Gastrocnemius medialis (tissue), 4 donors: ENCODE measurements at regions not wholly inside any gene's neighbourhood (a gene's known extent, or its start where the extent isn't known, plus 50 kb on each side); places are given as distances from the start of the nearest gene placed in this dataset.

Source experiments
- ATAC-seq, 2 donors: fragments of 150-250 bp; one replicate each; pipeline ENCODE4 v1.9.1; 2016
- DNase-seq, 2 donors: peaks; one replicate each; pipeline ENCODE4 v3.0.0-alpha.2; 2019
- H3K27ac ChIP-seq, 4 donors: fragments of 200-600 bp; sonication (generic); 1 replicate in 1 of 4; 2 replicates in 3 of 4; pipeline ENCODE4 v1.5.1; 2016 to 2018; ENCODE audit warnings: mild to moderate bottlenecking in 2 of 4, moderate library complexity in 1 of 4
- H3K27me3 ChIP-seq, 3 donors: fragments of 200-600 bp; sonication (generic) in 2 of 3; 1 replicate in 1 of 3; 2 replicates in 2 of 3; pipeline versions ENCODE4 v1.5.1 to v1.6.0; 2016 to 2019; ENCODE audit warnings: mild to moderate bottlenecking in 1 of 3, moderate library complexity in 1 of 3
- H3K36me3 ChIP-seq, 2 donors: fragments of 200-600 bp; sonication (generic) in 1 of 2; one replicate each; pipeline ENCODE4 v1.5.1; 2017 to 2018
- H3K4me1 ChIP-seq, 2 donors: fragments of 200-600 bp; sonication (generic) in 1 of 2; one replicate each; pipeline ENCODE4 v1.5.1; 2016 to 2017; ENCODE audit warnings: mild to moderate bottlenecking in 2 of 2
- H3K4me3 ChIP-seq, 4 donors: fragments of 200-600 bp; sonication (generic) in 3 of 4; 1 replicate in 1 of 4; 2 replicates in 3 of 4; pipeline ENCODE4 v1.5.1; 2016 to 2019; ENCODE audit warnings: mild to moderate bottlenecking in 2 of 4
- H3K9me3 ChIP-seq, 3 donors: fragments of 200-600 bp; sonication (generic) in 2 of 3; 1 replicate in 1 of 3; 2 replicates in 2 of 3; pipeline ENCODE4 v1.5.1; 2016 to 2019
- CTCF ChIP-seq, 5 experiments: fragments of 450-650 bp in 3 of 5; fragments of 200-600 bp in 2 of 5; sonication (generic) in 2 of 5; IDR thresholded peaks in 4 of 5; conservative IDR thresholded peaks in 1 of 5; 1 replicate in 4 of 5; 2 replicates in 1 of 5; pipeline ENCODE4 v1.5.1; 2016 to 2019; ENCODE audit warnings: antibody characterized with exemption in 5 of 5, mild to moderate bottlenecking in 3 of 5, moderate library complexity in 3 of 5
- POLR2A ChIP-seq, 2 donors: fragments of 450-650 bp; IDR thresholded peaks; one replicate each; pipeline ENCODE4 v1.6.1; 2017; ENCODE audit warnings: antibody characterized with exemption in 2 of 2, mild to moderate bottlenecking in 2 of 2, moderate library complexity in 2 of 2
- in situ Hi-C, 4 donors: fragments of 200-750 bp; cut with MboI; loops; one replicate each; pipeline versions ENCODE4 v1.15.0 to v1.8.0; 2017; ENCODE audit warnings: low sequenced_read_pairs in 4 of 4
- intact Hi-C: fragments of 100-400 bp; cut with DNase I; formaldehyde crosslinking; loops from one replicate; pipeline ENCODE4 v1.15.1; 2023; ENCODE audit warnings: low total_unique reads

GRCh38 chr2:59399126-59399525, 1154.3 kb downstream of the BCL11A start:
- in situ Hi-C loops: no loop called here
- no peaks in the 10 kb centered on the region for H3K36me3 ChIP-seq
- ATAC-seq (no peak), DNase-seq (no peak)
- no peaks in the 10 kb centered on the region for H3K9me3 ChIP-seq
- H3K27ac ChIP-seq: no peak overlapping the region
- H3K4me1 ChIP-seq: no peaks in the 10 kb centered on the region
- intact Hi-C loops: no loop called here
- H3K27me3 ChIP-seq: no peaks in the 10 kb centered on the region
- TF ChIP-seq CTCF (IDR thresholded peaks at IDR 0.05 in 4 of 5, conservative IDR thresholded peaks at IDR 0.05 in 1 of 5) (no peak), POLR2A (IDR thresholded peaks at IDR 0.05) (no peak)
- H3K4me3 ChIP-seq: no peak overlapping the region

DNA sequence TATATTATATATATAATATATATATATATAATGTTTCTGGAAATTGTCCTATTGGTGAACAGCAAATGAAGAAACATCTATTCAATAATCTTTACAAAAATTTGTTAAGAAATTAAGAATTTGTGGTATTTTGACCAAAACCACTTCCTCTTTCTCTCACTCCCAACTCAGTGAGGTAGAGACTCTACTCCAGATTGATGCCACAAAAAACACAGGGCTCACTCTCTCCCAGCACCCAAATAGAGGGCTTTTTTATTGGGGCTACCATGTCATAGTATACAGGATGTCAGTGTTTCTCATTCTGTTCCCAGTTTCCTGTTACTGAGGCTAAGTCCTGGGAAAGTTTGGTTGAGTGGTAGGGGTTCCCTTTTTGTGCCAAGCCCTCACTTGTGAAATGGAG, 1155.4 kb downstream of the BCL11A start:
- intact Hi-C loops (no loop called here), in situ Hi-C loops (no loop called here)
- Histone ChIP-seq H3K4me1 (no peaks in the 10 kb centered on the region), H3K36me3 (no peaks in the 10 kb centered on the region), H3K27me3 (no peaks in the 10 kb centered on the region), H3K4me3 (no peak overlapping the region), H3K27ac (no peak overlapping the region), H3K9me3 (no peaks in the 10 kb centered on the region)
- no peak for DNase-seq
- ATAC-seq: no peak
- TF ChIP-seq POLR2A (IDR thresholded peaks at IDR 0.05) (no peak), CTCF (IDR thresholded peaks at IDR 0.05 in 4 of 5, conservative IDR thresholded peaks at IDR 0.05 in 1 of 5) (no peak)

DNA sequence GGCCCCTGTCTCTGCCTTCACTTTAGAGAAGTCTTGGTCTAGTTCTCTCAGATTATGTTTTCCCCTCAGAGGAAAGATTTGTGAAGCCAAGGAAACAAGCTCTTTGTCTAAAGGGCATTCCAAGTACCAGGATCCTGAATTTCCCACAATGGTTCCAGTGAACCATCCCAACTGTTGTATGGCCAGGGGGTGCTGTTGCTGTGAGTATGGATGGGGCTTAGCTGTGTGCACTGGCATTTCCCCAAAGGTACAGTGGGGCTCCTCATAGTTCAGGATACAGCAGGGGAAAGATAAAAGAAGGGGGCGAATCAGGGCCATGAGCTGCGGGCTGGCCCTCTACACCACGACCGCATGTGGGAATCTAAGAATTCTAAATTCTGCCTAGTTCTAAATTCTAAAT, 1154.0 kb upstream of the FANCL start:
- ATAC-seq: no peak
- H3K36me3 ChIP-seq: no peaks in the 10 kb centered on the region

DNA sequence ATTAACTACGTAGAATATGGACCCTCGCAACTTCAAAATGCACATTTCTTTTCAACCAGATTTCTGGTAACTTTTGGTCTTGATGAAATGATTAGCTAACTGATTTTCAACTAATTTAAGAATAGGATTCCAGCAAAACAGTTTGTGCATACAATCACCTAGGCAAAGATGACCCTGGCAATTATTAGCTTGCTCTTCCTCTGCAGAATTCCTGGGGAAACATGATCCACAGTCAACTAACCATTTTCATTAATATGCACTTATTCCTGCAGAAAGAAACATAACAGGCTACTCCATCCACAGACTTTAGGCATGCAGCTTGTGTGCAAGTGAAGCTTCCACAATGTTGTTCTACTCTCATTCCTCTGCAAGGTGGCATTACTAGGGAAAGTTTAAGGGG, 1150.8 kb upstream of the FANCL start:
- intact Hi-C loops (no loop called here), in situ Hi-C loops (no loop called here)
- Histone ChIP-seq H3K4me1 (no peaks in the 10 kb centered on the region), H3K27me3 (no peaks in the 10 kb centered on the region), H3K27ac (no peak overlapping the region), H3K4me3 (no peak overlapping the region), H3K9me3 (no peaks in the 10 kb centered on the region), H3K36me3 (no peaks in the 10 kb centered on the region)
- ATAC-seq (no peak), DNase-seq (no peak)
- TF ChIP-seq CTCF (IDR thresholded peaks at IDR 0.05 in 4 of 5, conservative IDR thresholded peaks at IDR 0.05 in 1 of 5) (no peak), POLR2A (IDR thresholded peaks at IDR 0.05) (no peak)

More for the DNA sequence above, 1154.0 kb upstream of the FANCL start:
- Histone ChIP-seq H3K27ac (no peak overlapping the region), H3K4me3 (no peak overlapping the region), H3K4me1 (no peaks in the 10 kb centered on the region), H3K27me3 (no peaks in the 10 kb centered on the region), H3K9me3 (no peaks in the 10 kb centered on the region)
- in situ Hi-C loops (no loop called here), intact Hi-C loops (no loop called here)
- TF ChIP-seq POLR2A (IDR thresholded peaks at IDR 0.05) (no peak), CTCF (IDR thresholded peaks at IDR 0.05 in 4 of 5, conservative IDR thresholded peaks at IDR 0.05 in 1 of 5) (no peak)
- no peak for DNase-seq

GRCh38 chr2:59390581-59390980, 1149.5 kb upstream of the FANCL start:
- DNase-seq (no peak), ATAC-seq (no peak)
- Histone ChIP-seq H3K9me3 (no peaks in the 10 kb centered on the region), H3K36me3 (no peaks in the 10 kb centered on the region), H3K27ac (no peak overlapping the region), H3K27me3 (no peaks in the 10 kb centered on the region), H3K4me1 (no peaks in the 10 kb centered on the region), H3K4me3 (no peak overlapping the region)
- in situ Hi-C loops (no loop called here), intact Hi-C loops (no loop called here)
- TF ChIP-seq CTCF (IDR thresholded peaks at IDR 0.05 in 4 of 5, conservative IDR thresholded peaks at IDR 0.05 in 1 of 5): no peak
- no peak for TF ChIP-seq POLR2A (IDR thresholded peaks at IDR 0.05)
